MCF 10A (cell line): ENCODE measurements at regions not wholly inside any gene's neighbourhood (a gene's known extent, or its start where the extent isn't known, plus 50 kb on each side); places are given as distances from the start of the nearest gene placed in this dataset.
"Not testable (repeated sequence)": the region's sequence is repeated elsewhere in the genome, so short reads cannot be mapped to it uniquely, and the experiment has no call there.

Experiments
- BruUV-seq: library from RNA; stranded (reverse); fragments of 400-500 nt; replicated peaks from 2 replicates; lab custom pipeline; 2021; lab: Mats Ljungman, UMichigan
- CTCF ChIA-PET: fragments of 300-600 bp; sonication (Branson Sonifier 250); formaldehyde crosslinking; extraction: SDS; loops from one replicate; lab custom pipeline; 2021; ENCODE audit warnings: antibody characterized with exemption, inconsistent platforms; lab: Yijun Ruan, JAX
- POLR2A ChIA-PET: fragments of 300-600, 350-650 bp; sonication (Branson Sonifier 250); formaldehyde crosslinking; extraction: SDS; loops from one replicate; lab custom pipeline; 2020; ENCODE audit warnings: antibody characterized with exemption, inconsistent platforms; lab: Yijun Ruan, JAX
- DNase-seq: peaks from one replicate; pipeline ENCODE4 v3.0.0-alpha.2; 2018; ENCODE audit not compliant: unreplicated experiment
- H3K27ac Mint-ChIP-seq: one replicate; pipeline ENCODE4 v1.8.0; 2022; ENCODE audit warnings: mild to moderate bottlenecking, low read depth, mixed read lengths; ENCODE audit not compliant: unreplicated experiment
- H3K27me3 Mint-ChIP-seq: one replicate; pipeline ENCODE4 v1.8.0; 2022; ENCODE audit warnings: mixed read lengths; ENCODE audit not compliant: insufficient read depth, unreplicated experiment
- H3K36me3 Mint-ChIP-seq: one replicate; pipeline ENCODE4 v1.8.0; 2022; ENCODE audit warnings: mild to moderate bottlenecking, moderate library complexity, mixed read lengths; ENCODE audit not compliant: insufficient read depth, unreplicated experiment
- H3K4me1 Mint-ChIP-seq: one replicate; pipeline ENCODE4 v1.8.0; 2022; ENCODE audit warnings: mixed read lengths; ENCODE audit not compliant: insufficient read depth, unreplicated experiment
- H3K4me3 Mint-ChIP-seq: one replicate; pipeline ENCODE4 v1.8.0; 2022; ENCODE audit warnings: mild to moderate bottlenecking, moderate library complexity, mixed read lengths; ENCODE audit not compliant: unreplicated experiment
- H3K9me3 Mint-ChIP-seq: one replicate; pipeline ENCODE4 v1.8.0; 2022; ENCODE audit warnings: mixed read lengths; ENCODE audit not compliant: unreplicated experiment
- CTCF ChIP-seq: fragments of 200-600 bp; IDR thresholded peaks from one replicate; pipeline ENCODE4 v1.8.0; 2022; ENCODE audit warnings: antibody characterized with exemption, mild to moderate bottlenecking; ENCODE audit not compliant: unreplicated experiment
- intact Hi-C: fragments of 100-400 bp; cut with micrococcal nuclease; formaldehyde crosslinking; loops from 2 replicates; pipeline ENCODE4 v1.14.1; 2022

DNA sequence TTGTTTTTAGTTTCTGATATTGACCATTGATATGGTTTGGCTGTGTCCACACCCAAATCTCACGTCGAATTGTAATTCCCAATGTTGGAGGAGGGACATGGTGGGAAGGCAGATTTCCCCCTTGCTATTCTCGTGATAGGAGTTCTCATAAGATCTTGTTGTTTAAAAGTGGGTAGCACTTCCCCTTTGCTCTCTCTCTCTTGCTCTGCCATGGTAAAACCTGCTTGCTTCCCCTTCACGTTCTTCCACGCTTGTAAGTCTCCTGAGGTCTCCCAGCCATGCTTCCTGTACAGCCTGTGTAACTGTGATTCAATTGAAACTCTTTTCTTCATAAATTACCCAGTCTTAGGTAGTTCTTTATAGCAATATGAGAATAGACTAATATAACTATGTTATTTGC is 203.6 kb upstream of the CHORDC1 start:
- Mint-ChIP-seq H3K36me3 (no peaks in the 10 kb centered on the region), H3K4me3 (no peak overlapping the region), H3K9me3 (no peaks in the 10 kb centered on the region), H3K27me3 (no peaks in the 10 kb centered on the region), H3K4me1 (no peaks in the 10 kb centered on the region), H3K27ac (no peak overlapping the region)
- no peak for TF ChIP-seq CTCF
- ChIA-PET CTCF (no interaction called here), POLR2A (no interaction called here)
- DNase-seq: no peak
- intact Hi-C loops: loop anchor here (10.0 kb wide), 1 partner anchor 52 kb away; no protein-coding TSS in a partner anchor
- BruUV-seq: no TSS peak

DNA sequence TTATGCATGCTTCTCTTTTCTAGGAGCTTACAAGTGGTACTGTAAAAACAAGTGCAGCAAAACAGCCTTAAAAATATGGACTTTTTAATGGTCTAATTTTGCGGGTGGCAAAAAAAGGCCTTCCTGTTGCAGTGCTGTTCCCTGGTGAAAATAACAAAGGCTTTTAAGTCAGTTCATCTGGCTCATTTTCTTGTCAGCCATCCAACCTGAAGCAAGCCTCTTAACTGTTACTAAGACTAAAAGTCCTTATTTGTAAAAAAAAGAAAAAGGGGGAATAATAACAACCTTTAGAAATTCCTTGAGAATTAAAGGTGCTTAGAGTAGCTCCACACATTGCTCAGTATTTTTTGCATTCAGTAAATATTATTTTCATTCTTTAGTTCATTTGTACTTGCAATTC is 200.5 kb upstream of the CHORDC1 start:
- ChIA-PET CTCF (interaction anchor here (0.7 to 0.8 kb wide), 2 partner anchors 24 to 218 kb away, joined by 3 to 4 read pairs; no protein-coding TSS in a partner anchor), POLR2A (no interaction called here)
- BruUV-seq: no TSS peak
- intact Hi-C loops: loop anchor here (10.0 kb wide), 1 partner anchor 49 kb away; no protein-coding TSS in a partner anchor
- no peaks in the 10 kb centered on the region for H3K36me3 Mint-ChIP-seq
- H3K27me3 Mint-ChIP-seq: no peaks in the 10 kb centered on the region
- DNase-seq: no peak
- no peaks in the 10 kb centered on the region for H3K4me1 Mint-ChIP-seq
- no peaks in the 10 kb centered on the region for H3K9me3 Mint-ChIP-seq
- no peak for TF ChIP-seq CTCF
- H3K4me3 Mint-ChIP-seq: no peak overlapping the region
- no peak overlapping the region for H3K27ac Mint-ChIP-seq

GRCh38 chr11:90422787-90423186 is 199.9 kb upstream of the CHORDC1 start:
- CTCF ChIA-PET: interaction anchor here (0.7 kb wide), 2 partner anchors 124 to 218 kb away, joined by 3 read pairs; no protein-coding TSS in a partner anchor
- H3K4me3 Mint-ChIP-seq, H3K4me1 Mint-ChIP-seq, H3K9me3 Mint-ChIP-seq, H3K27me3 Mint-ChIP-seq, H3K27ac Mint-ChIP-seq, POLR2A ChIA-PET, H3K36me3 Mint-ChIP-seq, BruUV-seq, DNase-seq: not testable (repeated sequence)
- intact Hi-C loops: loop anchor here (10.0 kb wide), 1 partner anchor 48 kb away; no protein-coding TSS in a partner anchor

DNA sequence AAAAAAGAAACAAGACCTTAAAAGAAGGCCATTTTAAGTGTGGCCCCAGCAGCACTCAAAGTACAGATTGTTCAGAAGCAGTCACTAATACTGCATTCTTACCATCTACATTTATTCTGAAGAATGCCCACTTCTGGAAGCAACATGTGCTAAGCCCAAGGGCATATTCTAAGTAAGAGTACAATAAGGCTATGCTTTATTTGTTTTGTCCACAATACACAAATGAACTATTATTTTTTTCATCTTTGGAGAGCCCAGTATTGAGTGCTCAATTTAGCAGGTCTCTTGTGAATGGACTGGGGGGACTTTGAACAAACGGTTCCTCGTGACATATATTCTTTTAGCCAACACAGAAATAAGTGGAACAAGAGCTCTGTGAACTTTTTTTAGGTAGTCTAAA is 191.4 kb upstream of the CHORDC1 start:
- Mint-ChIP-seq H3K9me3 (no peaks in the 10 kb centered on the region), H3K4me1 (no peaks in the 10 kb centered on the region), H3K27me3 (peaks cover 10% of the 10 kb centered on the region), H3K36me3 (no peaks in the 10 kb centered on the region), H3K27ac (no peak overlapping the region), H3K4me3 (no peak overlapping the region)
- TF ChIP-seq CTCF: no peak
- CTCF ChIA-PET: no interaction called here
- no peak for DNase-seq
- POLR2A ChIA-PET: no interaction called here
- no TSS peak for BruUV-seq
- intact Hi-C loops: no loop called here

GRCh38 chr11:90407350-90407749 is 184.5 kb upstream of the CHORDC1 start:
- Mint-ChIP-seq H3K27me3 (no peaks in the 10 kb centered on the region), H3K36me3 (no peaks in the 10 kb centered on the region), H3K9me3 (no peaks in the 10 kb centered on the region), H3K4me1 (no peaks in the 10 kb centered on the region), H3K4me3 (no peak overlapping the region), H3K27ac (no peak overlapping the region)
- intact Hi-C loops: no loop called here
- DNase-seq: no peak
- TF ChIP-seq CTCF: no peak
- ChIA-PET POLR2A (no interaction called here), CTCF (no interaction called here)
- no TSS peak for BruUV-seq
